H1 (cell line): ENCODE measurements at regions not wholly inside any gene's neighbourhood (a gene's known extent, or its start where the extent isn't known, plus 50 kb on each side); places are given as distances from the start of the nearest gene placed in this dataset.

ENCODE experiments used
- CTCF ChIA-PET: fragments of 300-600 bp; sonication (Branson Sonifier 250); formaldehyde crosslinking; loops from one replicate; lab custom pipeline; 2021; ENCODE audit not compliant: partially characterized antibody; lab: Charles Lee
- POLR2A ChIA-PET: fragments of 300-600 bp; sonication (Branson Sonifier 250); formaldehyde crosslinking; loops from one replicate; lab custom pipeline; 2021; ENCODE audit warnings: inconsistent platforms; ENCODE audit not compliant: partially characterized antibody; lab: Charles Lee
- DNase-seq, 2 experiments: peaks; one replicate each; pipeline versions ENCODE4 v3.0.0 to v3.0.0-alpha.2; 2010 to 2022; ENCODE audit warnings: low spot score in 2 of 2, low read depth in 1 of 2, mixed read lengths in 1 of 2
- FAIRE-seq: peaks from 2 replicates; lab custom pipeline; 2011; peaks lifted over from hg19 to GRCh38; lab: Jason Lieb, UNC
- H2AFZ ChIP-seq: 2 replicates; pipeline ENCODE4 v1.8.1; 2012; ENCODE audit warnings: low read length, inconsistent platforms
- H2AK5ac ChIP-seq: 2 replicates; pipeline ENCODE4 v1.6.1; 2013; ENCODE audit warnings: low read depth, low read length
- H2BK120ac ChIP-seq: replicated peaks from 2 replicates; pipeline ENCODE3; 2013; ENCODE audit warnings: low read depth, low read length, inconsistent platforms
- H2BK12ac ChIP-seq: 2 replicates; pipeline ENCODE4 v1.6.1; 2013; ENCODE audit warnings: low read depth, low read length
- H2BK15ac ChIP-seq: 2 replicates; pipeline ENCODE4 v1.6.1; 2013; ENCODE audit warnings: low read length
- H2BK20ac ChIP-seq: 2 replicates; pipeline ENCODE4 v1.6.1; 2013; ENCODE audit warnings: low read length
- H2BK5ac ChIP-seq: 2 replicates; pipeline ENCODE4 v1.6.1; 2013; ENCODE audit warnings: low read depth, low read length
- H3K14ac ChIP-seq: 2 replicates; pipeline ENCODE4 v1.6.1; 2013; ENCODE audit warnings: inconsistent platforms; ENCODE audit not compliant: insufficient read length
- H3K18ac ChIP-seq: 2 replicates; pipeline ENCODE4 v1.6.1; 2013; ENCODE audit warnings: low read length; ENCODE audit errors: extremely low read depth
- H3K23ac ChIP-seq: 2 replicates; pipeline ENCODE4 v1.6.1; 2013; ENCODE audit warnings: inconsistent platforms; ENCODE audit not compliant: insufficient read length
- H3K23me2 ChIP-seq: 2 replicates; pipeline ENCODE4 v1.6.1; 2013; ENCODE audit warnings: low read depth, low read length
- H3K27ac ChIP-seq: 2 replicates; pipeline ENCODE4 v1.6.1; 2011; ENCODE audit warnings: low read depth, low read length, inconsistent platforms
- H3K27me3 ChIP-seq, 4 experiments: replicated peaks in 1 of 4; 1 replicate in 1 of 4; 2 replicates in 3 of 4; pipeline versions ENCODE4 v1.6.1 to v1.8.1; 2011 to 2013; ENCODE audit warnings: low read length in 3 of 4, mild to moderate bottlenecking in 3 of 4, inconsistent platforms in 2 of 4, mixed read lengths in 2 of 4, moderate library complexity in 1 of 4; ENCODE audit not compliant: control insufficient read depth in 3 of 4, insufficient read depth in 3 of 4; ENCODE audit errors: extremely low read depth in 1 of 4
- H3K36me3 ChIP-seq, 4 experiments: 2 replicates each; pipeline versions ENCODE4 v1.6.1 to v1.8.1; 2011 to 2013; ENCODE audit warnings: mild to moderate bottlenecking in 4 of 4, low read length in 3 of 4, moderate library complexity in 2 of 4, control low read depth in 1 of 4, inconsistent platforms in 1 of 4; ENCODE audit not compliant: insufficient read depth in 4 of 4, control insufficient read depth in 2 of 4
- H3K4ac ChIP-seq: replicated peaks from 2 replicates; pipeline ENCODE3; 2013; ENCODE audit warnings: low read length, low read depth, mixed read lengths, inconsistent platforms; ENCODE audit not compliant: insufficient read length
- H3K4me1 ChIP-seq, 4 experiments: replicated peaks in 1 of 4; 1 replicate in 1 of 4; 2 replicates in 3 of 4; pipeline versions ENCODE4 v1.6.1 to v1.8.1; 2011 to 2013; ENCODE audit warnings: low read length in 3 of 4, inconsistent platforms in 2 of 4, mixed read lengths in 1 of 4; ENCODE audit not compliant: insufficient read depth in 4 of 4, control insufficient read depth in 3 of 4
- H3K4me2 ChIP-seq, 2 experiments: 2 replicates each; pipeline versions ENCODE4 v1.6.1 to v1.8.1; 2011 to 2013; ENCODE audit warnings: low read depth in 2 of 2, low read length in 2 of 2, control low read depth in 1 of 2, inconsistent platforms in 1 of 2, mild to moderate bottlenecking in 1 of 2; ENCODE audit not compliant: insufficient read depth in 1 of 2
- H3K4me3 ChIP-seq, 4 experiments: fragments of 200-600, 300-600 bp in 1 of 4; sonication (generic), shearing (Covaris generic), sonication (Bioruptor Twin) in 1 of 4; 2 replicates each; pipeline versions ENCODE4 v1.5.1 to v1.8.1; 2011 to 2016; ENCODE audit warnings: low read length in 4 of 4, low read depth in 3 of 4, control low read depth in 2 of 4, inconsistent platforms in 2 of 4, mild to moderate bottlenecking in 2 of 4, mixed read lengths in 1 of 4, moderate library complexity in 1 of 4; ENCODE audit not compliant: insufficient read depth in 2 of 4; ENCODE audit errors: extremely low read depth in 1 of 4
- H3K56ac ChIP-seq: replicated peaks from 2 replicates; pipeline ENCODE3; 2013; ENCODE audit warnings: low read depth, mild to moderate bottlenecking, mixed read lengths, low read length, inconsistent platforms; ENCODE audit not compliant: insufficient read length
- H3K79me1 ChIP-seq: 2 replicates; pipeline ENCODE4 v1.6.1; 2013; ENCODE audit warnings: low read depth, low read length, control low read depth
- H3K79me2 ChIP-seq, 2 experiments: 2 replicates each; pipeline versions ENCODE4 v1.6.1 to v1.8.1; 2012 to 2013; ENCODE audit warnings: low read length in 2 of 2, mild to moderate bottlenecking in 2 of 2, inconsistent platforms in 1 of 2; ENCODE audit not compliant: insufficient read depth in 2 of 2, control insufficient read depth in 1 of 2
- H3K9ac ChIP-seq, 4 experiments: replicated peaks in 1 of 4; 1 replicate in 1 of 4; 2 replicates in 3 of 4; pipeline versions ENCODE4 v1.6.1 to v1.8.1; 2011 to 2013; ENCODE audit warnings: low read depth in 3 of 4, low read length in 3 of 4, control low read depth in 2 of 4, mild to moderate bottlenecking in 2 of 4, moderate library complexity in 2 of 4, inconsistent platforms in 1 of 4; ENCODE audit errors: extremely low read depth in 1 of 4
- H3K9me3 ChIP-seq, 2 experiments: 2 replicates each; pipeline versions ENCODE4 v1.6.1 to v1.8.1; 2012 to 2013; ENCODE audit warnings: mild to moderate bottlenecking in 2 of 2, moderate library complexity in 2 of 2, control low read depth in 1 of 2, inconsistent platforms in 1 of 2, low read depth in 1 of 2, low read length in 1 of 2, mixed read lengths in 1 of 2; ENCODE audit not compliant: insufficient read depth in 2 of 2
- H4K20me1 ChIP-seq, 2 experiments: replicated peaks in 1 of 2; 2 replicates each; pipeline versions ENCODE3 to v1.8.1; 2011 to 2013; ENCODE audit warnings: inconsistent platforms in 2 of 2, low read length in 2 of 2, mild to moderate bottlenecking in 1 of 2; ENCODE audit not compliant: insufficient read depth in 2 of 2, control insufficient read depth in 1 of 2
- H4K5ac ChIP-seq: 2 replicates; pipeline ENCODE4 v1.6.1; 2013; ENCODE audit warnings: low read length, low read depth, mixed read lengths, inconsistent platforms; ENCODE audit not compliant: insufficient read length
- H4K8ac ChIP-seq: 2 replicates; pipeline ENCODE4 v1.8.0; 2013; ENCODE audit warnings: mild to moderate bottlenecking, moderate library complexity, low read length, inconsistent platforms; ENCODE audit not compliant: insufficient read depth; ENCODE audit errors: extremely low read depth
- H4K91ac ChIP-seq: replicated peaks from 2 replicates; pipeline ENCODE3; 2013; ENCODE audit warnings: low read length, mixed read lengths, inconsistent platforms; ENCODE audit not compliant: insufficient read length
- ATF3 ChIP-seq: IDR thresholded peaks from 2 replicates; pipeline ENCODE4 v1.6.1; 2011; ENCODE audit warnings: low read depth, mild to moderate bottlenecking, low read length; ENCODE audit not compliant: insufficient read depth
- BCL11A ChIP-seq, 2 experiments: IDR thresholded peaks; one replicate each; pipeline ENCODE4 v1.6.1; 2011; ENCODE audit warnings: low read depth in 2 of 2, low read length in 2 of 2, mild to moderate bottlenecking in 2 of 2
- CEBPB ChIP-seq: IDR thresholded peaks from 2 replicates; pipeline ENCODE4 v1.6.1; 2012; ENCODE audit warnings: low read depth, low read length
- CREB1 ChIP-seq: IDR thresholded peaks from 2 replicates; pipeline ENCODE4 v1.6.1; 2012; ENCODE audit warnings: inconsistent platforms
- EZH2 ChIP-seq: fragments of 200-600 bp; sonication (generic); IDR thresholded peaks from 2 replicates; pipeline ENCODE4 v1.7.1; 2012; ENCODE audit warnings: low read depth, mild to moderate bottlenecking, moderate library complexity, low read length, inconsistent platforms; ENCODE audit not compliant: severe bottlenecking
- GABPA ChIP-seq: IDR thresholded peaks from 2 replicates; pipeline ENCODE4 v1.6.1; 2011; ENCODE audit warnings: mild to moderate bottlenecking, low read length, moderate library complexity, borderline replicate concordance; ENCODE audit not compliant: insufficient read depth
- GTF2F1 ChIP-seq: IDR thresholded peaks from 2 replicates; pipeline ENCODE4 v1.6.1; 2012; ENCODE audit warnings: low read depth, low read length, improper control_type of control experiment, borderline replicate concordance
- PHF8 ChIP-seq: fragments of 200-600 bp; sonication (generic); conservative IDR thresholded peaks from 2 replicates; pipeline ENCODE4 v1.7.1; 2012; ENCODE audit warnings: low read depth, mild to moderate bottlenecking, inconsistent platforms, low read length, moderate library complexity
- SIRT6 ChIP-seq: IDR thresholded peaks from one replicate; pipeline ENCODE4 v1.7.1; 2012; ENCODE audit warnings: low read length, inconsistent platforms
- SUZ12 ChIP-seq: fragments of 200-600 bp; sonication (generic); IDR thresholded peaks from 2 replicates; pipeline ENCODE4 v1.6.1; 2012; ENCODE audit warnings: mild to moderate bottlenecking, inconsistent platforms, low read length, moderate library complexity, mixed read lengths

GRCh38 chr2:118519511-118519910, 327.9 kb downstream of the EN1 start:
- no peak overlapping the region for H3K4me2 ChIP-seq
- H4K20me1 ChIP-seq = no peaks in the 10 kb centered on the region
- DNase-seq = no peak
- no peaks in the 10 kb centered on the region for H3K23me2 ChIP-seq
- H4K5ac ChIP-seq = no peak overlapping the region
- no peak overlapping the region for H3K23ac ChIP-seq
- no peak overlapping the region for H2BK120ac ChIP-seq
- H2BK15ac ChIP-seq = no peak overlapping the region
- H3K56ac ChIP-seq = no peak overlapping the region
- H2BK12ac ChIP-seq = no peak overlapping the region
- CTCF ChIA-PET = interaction anchor here (1.0 kb wide), 1 partner anchor 27 kb away, joined by 4 read pairs; no protein-coding TSS in a partner anchor
- 0 out of 8 replicates have a peak, but pooled peaks cover 0 to 5% (median 0%) of the 10 kb centered on the region in 4 experiments for H3K36me3 ChIP-seq
- H4K8ac ChIP-seq = no peak overlapping the region
- H3K79me1 ChIP-seq = no peaks in the 10 kb centered on the region
- no peak overlapping the region for H3K18ac ChIP-seq
- H2BK5ac ChIP-seq = no peak overlapping the region
- no peak for FAIRE-seq
- H3K4ac ChIP-seq = no peak overlapping the region
- POLR2A ChIA-PET = interaction anchor here (0.5 to 1.2 kb wide), 2 partner anchors 13 to 164 kb away, joined by 3 to 7 read pairs; no protein-coding TSS in a partner anchor
- no peak overlapping the region for H2BK20ac ChIP-seq
- H3K4me3 ChIP-seq = no peak overlapping the region
- H3K27me3 ChIP-seq = no peaks in the 10 kb centered on the region
- H3K9ac ChIP-seq = no peak overlapping the region
- H3K4me1 ChIP-seq = no peaks in the 10 kb centered on the region
- no peak overlapping the region for H3K14ac ChIP-seq
- H3K79me2 ChIP-seq = no peaks in the 10 kb centered on the region
- H4K91ac ChIP-seq = no peak overlapping the region
- peaks cover 18 to 25% of the 10 kb centered on the region in 2 experiments for H3K9me3 ChIP-seq
- no peak overlapping the region for H2AK5ac ChIP-seq
- H3K27ac ChIP-seq = no peak overlapping the region
- H2AFZ ChIP-seq = no peak overlapping the region
- TF ChIP-seq GABPA = no peak
- no peak for TF ChIP-seq ATF3
- TF ChIP-seq CREB1 = no peak
- TF ChIP-seq CEBPB = no peak
- no peak for TF ChIP-seq SUZ12
- no peak for TF ChIP-seq PHF8
- no peak for TF ChIP-seq BCL11A (IDR thresholded peaks at IDR 0.05; ENCODE audit: low read depth in 2 of 2, low read length in 2 of 2)
- no peak for TF ChIP-seq SIRT6
- TF ChIP-seq EZH2 = no peak
- TF ChIP-seq GTF2F1 = no peak
